SK-N-MC (cell line): ENCODE measurements at regions not wholly inside any gene's neighbourhood (a gene's known extent, or its start where the extent isn't known, plus 50 kb on each side); places are given as distances from the start of the nearest gene placed in this dataset.

Source experiments
- DNase-seq: peaks from one replicate; pipeline ENCODE4 v3.0.0-alpha.2; 2011; ENCODE audit warnings: low read depth, low spot score
- H3K27ac ChIP-seq: fragments of 200-600 bp; sonication (generic); 2 replicates; pipeline ENCODE4 v1.5.1; 2016; ENCODE audit warnings: mixed run types
- H3K36me3 ChIP-seq: fragments of 200-600 bp; sonication (generic); 2 replicates; pipeline ENCODE4 v1.6.1; 2017; ENCODE audit warnings: antibody characterized with exemption, low read length, mixed read lengths; ENCODE audit not compliant: insufficient read depth
- H3K4me3 ChIP-seq: fragments of 200-600 bp; sonication (generic); 2 replicates; pipeline ENCODE4 v1.5.1; 2016
- H3K9ac ChIP-seq: fragments of 200-600 bp; sonication (generic); 2 replicates; pipeline ENCODE4 v1.8.0; 2017; ENCODE audit warnings: mixed run types, mixed read lengths; ENCODE audit not compliant: insufficient read length
- H3K9me3 ChIP-seq: fragments of 200-600 bp; sonication (generic); 2 replicates; pipeline ENCODE4 v1.6.1; 2017; ENCODE audit warnings: low read depth, mild to moderate bottlenecking, antibody characterized with exemption, low read length, moderate library complexity, mixed read lengths
- EZH2 ChIP-seq: fragments of 200-600 bp; sonication (generic); IDR thresholded peaks from one replicate; pipeline ENCODE4 v1.6.1; 2017; ENCODE audit warnings: antibody characterized with exemption
- FOXP2 ChIP-seq: optimal IDR thresholded peaks from 2 replicates; pipeline ENCODE3; 2011; ENCODE audit warnings: mild to moderate bottlenecking, moderate library complexity; ENCODE audit not compliant: insufficient read depth; ENCODE audit errors: extremely low read length, control extremely low read depth
- POLR2AphosphoS5 ChIP-seq: IDR thresholded peaks from 2 replicates; pipeline ENCODE4 v1.6.1; 2012; ENCODE audit warnings: mild to moderate bottlenecking, low read depth, low read length, borderline replicate concordance

DNA sequence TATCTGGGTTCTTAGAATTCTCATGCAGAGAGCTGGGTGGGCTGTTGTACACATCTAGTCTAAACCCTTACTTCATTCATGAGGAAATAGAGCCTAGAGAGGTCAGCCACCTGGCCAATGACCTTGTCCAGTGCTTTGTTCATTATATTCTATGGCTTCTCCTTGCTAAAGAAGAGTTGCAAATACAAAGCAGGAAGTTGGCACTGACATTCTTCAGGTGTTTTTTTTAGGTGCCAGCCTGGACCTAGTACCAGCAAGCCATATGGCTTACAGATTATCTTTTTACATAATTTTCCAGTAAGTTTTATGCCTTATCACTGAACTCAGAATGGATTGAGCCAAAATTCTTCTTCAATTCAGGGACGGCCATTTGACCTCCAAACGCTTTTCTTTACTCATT, 54.7 kb upstream of the PGM2 start:
- H3K36me3 ChIP-seq, result no peaks in the 10 kb centered on the region
- H3K27ac ChIP-seq, result no peak overlapping the region
- H3K4me3 ChIP-seq, result no peak overlapping the region
- no peak overlapping the region for H3K9ac ChIP-seq
- no peak for DNase-seq
- no peaks in the 10 kb centered on the region for H3K9me3 ChIP-seq
- TF ChIP-seq EZH2 (no peak), POLR2AphosphoS5 (no peak), FOXP2 (no peak)

DNA sequence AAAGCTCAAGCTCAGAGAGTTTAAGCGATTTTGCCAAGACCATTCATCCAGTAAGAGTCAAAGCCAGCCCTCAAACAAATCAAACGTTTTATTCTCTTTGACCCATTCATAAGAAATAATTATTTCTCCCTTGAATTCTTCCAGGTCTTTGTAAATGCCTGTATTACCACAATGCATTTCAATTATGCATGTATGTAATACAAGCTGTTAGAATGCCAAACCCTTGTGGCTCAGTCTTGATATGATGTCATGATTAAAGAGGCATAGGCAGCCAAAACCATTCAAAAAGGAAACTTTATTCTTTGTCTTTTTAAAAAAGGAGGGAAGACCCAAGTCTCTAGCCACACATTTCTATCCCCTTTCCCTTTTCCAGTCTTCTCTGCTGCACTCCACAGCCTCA, 56.5 kb upstream of the PGM2 start:
- H3K9me3 ChIP-seq, result no peaks in the 10 kb centered on the region
- H3K36me3 ChIP-seq, result no peaks in the 10 kb centered on the region
- H3K9ac ChIP-seq, result no peak overlapping the region
- no peak overlapping the region for H3K27ac ChIP-seq
- H3K4me3 ChIP-seq, result no peak overlapping the region
- TF ChIP-seq FOXP2 (no peak), EZH2 (no peak), POLR2AphosphoS5 (no peak)
- DNase-seq, result no peak

DNA sequence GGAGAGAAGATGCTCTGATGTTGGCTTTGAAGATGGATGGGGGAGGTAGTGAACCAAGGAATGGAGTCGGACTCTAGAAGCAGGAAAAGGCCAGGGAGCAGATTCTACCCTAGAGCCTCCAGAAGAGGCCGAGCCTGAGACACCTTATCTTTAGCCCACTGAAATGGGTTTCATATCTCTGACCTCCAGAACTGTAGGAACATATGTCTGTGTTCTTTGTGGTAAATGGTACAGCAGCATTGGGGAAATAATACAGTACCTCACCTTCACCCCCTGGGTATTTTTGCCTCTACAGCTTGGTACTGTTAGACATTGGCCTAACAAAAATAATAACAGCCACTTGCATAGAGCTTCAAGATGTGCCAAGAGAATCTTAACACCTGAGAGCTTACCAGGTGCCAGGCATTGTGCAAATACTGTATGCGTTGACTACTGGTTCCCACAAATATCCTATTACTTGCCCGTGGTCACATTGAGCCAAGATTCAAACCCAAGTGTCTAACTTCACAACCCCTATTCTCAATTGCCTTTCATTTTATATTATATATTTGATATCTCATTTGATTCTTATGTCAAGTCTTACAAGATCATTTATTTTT, 57.0 kb upstream of the PGM2 start:
- Histone ChIP-seq H3K4me3 (no peak overlapping the region), H3K27ac (no peak overlapping the region), H3K36me3 (no peaks in the 10 kb centered on the region), H3K9me3 (no peaks in the 10 kb centered on the region), H3K9ac (no peak overlapping the region)
- no peak for TF ChIP-seq EZH2
- TF ChIP-seq POLR2AphosphoS5, result no peak
- no peak for TF ChIP-seq FOXP2
- DNase-seq, result no peak

DNA sequence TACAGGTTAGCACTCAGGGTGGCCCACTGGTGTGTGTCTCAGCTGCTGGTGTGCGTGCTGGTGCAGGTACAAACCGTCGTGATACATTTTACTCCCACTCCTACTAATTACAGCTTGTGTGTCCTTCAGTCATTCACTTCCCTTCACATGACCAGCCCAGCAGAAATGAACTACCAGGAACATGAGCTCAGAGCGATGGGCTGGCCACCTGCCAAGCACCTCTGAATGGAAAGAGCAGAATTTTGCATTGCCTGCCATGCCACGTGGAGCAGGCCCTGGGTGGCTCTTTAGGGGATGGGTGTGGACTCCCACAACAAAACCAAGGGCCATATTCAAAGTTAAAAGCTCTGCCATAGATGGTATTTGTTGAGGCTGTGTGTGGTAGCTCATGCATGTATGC, 58.9 kb upstream of the PGM2 start:
- TF ChIP-seq EZH2 (no peak), POLR2AphosphoS5 (no peak), FOXP2 (no peak)
- Histone ChIP-seq H3K9ac (no peak overlapping the region), H3K27ac (no peak overlapping the region), H3K36me3 (no peaks in the 10 kb centered on the region), H3K4me3 (no peak overlapping the region), H3K9me3 (no peaks in the 10 kb centered on the region)
- DNase-seq, result no peak

DNA sequence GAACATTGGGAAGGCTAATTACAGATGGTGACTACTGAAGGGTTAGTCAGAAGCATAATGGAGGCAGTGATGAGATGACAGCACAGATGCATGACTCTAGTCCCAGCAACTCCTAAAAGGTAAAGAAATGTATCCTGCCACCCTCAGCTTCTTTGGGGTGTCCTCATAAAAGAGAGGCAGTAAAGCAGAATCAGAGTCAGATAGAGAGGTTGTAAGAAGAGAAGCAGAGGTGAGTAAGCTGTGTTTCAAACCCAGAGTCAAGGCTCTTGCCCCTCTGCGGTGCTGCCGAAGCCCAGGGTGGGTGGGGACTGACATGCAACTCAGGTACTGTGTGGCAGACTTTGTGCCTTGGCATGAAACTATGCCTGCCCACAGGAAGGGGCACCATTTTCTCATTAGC, 59.5 kb upstream of the PGM2 start:
- no peak for TF ChIP-seq FOXP2
- TF ChIP-seq EZH2, result no peak
- no peak for TF ChIP-seq POLR2AphosphoS5
- no peaks in the 10 kb centered on the region for H3K9me3 ChIP-seq
- no peak overlapping the region for H3K4me3 ChIP-seq
- H3K9ac ChIP-seq, result no peak overlapping the region
- DNase-seq, result no peak
- H3K36me3 ChIP-seq, result no peaks in the 10 kb centered on the region
- H3K27ac ChIP-seq, result no peak overlapping the region

DNA sequence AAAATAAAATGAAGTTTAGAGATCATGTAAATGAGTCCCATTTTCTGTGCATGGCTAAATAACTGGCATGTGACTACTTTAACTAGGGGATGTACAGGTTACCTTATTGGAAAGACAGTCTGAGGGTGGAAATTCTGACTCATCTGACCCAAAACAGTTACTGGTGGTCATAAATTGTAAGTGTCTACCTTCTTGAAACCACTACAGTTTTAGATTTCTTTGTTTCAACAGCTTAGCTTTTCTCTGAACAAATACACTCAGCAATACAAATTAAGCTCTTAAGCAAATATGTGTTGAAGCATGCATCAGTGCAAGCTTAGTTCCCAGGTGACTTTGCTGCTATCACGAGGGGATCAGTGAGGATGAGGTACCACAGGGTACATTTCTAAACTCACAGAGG, 60.7 kb upstream of the PGM2 start:
- DNase-seq, result no peak
- no peak for TF ChIP-seq POLR2AphosphoS5
- no peak for TF ChIP-seq FOXP2
- no peak for TF ChIP-seq EZH2
- H3K9me3 ChIP-seq, result no peaks in the 10 kb centered on the region
- no peak overlapping the region for H3K4me3 ChIP-seq
- no peak overlapping the region for H3K9ac ChIP-seq
- no peaks in the 10 kb centered on the region for H3K36me3 ChIP-seq
- H3K27ac ChIP-seq, result no peak overlapping the region

DNA sequence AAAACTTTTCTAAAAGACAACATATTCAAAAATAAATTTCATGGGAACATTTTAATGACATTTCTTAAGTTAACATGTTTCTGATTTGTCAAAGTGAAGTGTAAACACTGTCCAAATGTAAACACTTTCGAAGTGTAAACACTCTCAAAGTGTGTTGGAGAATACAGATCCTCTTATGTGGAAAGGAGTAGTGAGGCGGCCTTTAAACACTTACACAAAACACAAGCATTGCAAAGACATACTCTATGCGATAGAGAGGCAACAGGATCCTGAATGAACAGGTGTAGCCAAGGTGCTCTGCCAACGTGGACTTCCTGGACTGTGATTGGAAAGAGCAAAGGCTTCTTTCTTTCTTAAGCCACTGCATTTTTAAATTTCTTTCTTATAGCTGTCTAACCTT, 62.7 kb upstream of the PGM2 start:
- Histone ChIP-seq H3K36me3 (no peaks in the 10 kb centered on the region), H3K9me3 (no peaks in the 10 kb centered on the region), H3K9ac (no peak overlapping the region), H3K27ac (no peak overlapping the region), H3K4me3 (no peak overlapping the region)
- DNase-seq, result no peak
- TF ChIP-seq FOXP2, result no peak
- TF ChIP-seq EZH2, result no peak
- TF ChIP-seq POLR2AphosphoS5, result no peak

DNA sequence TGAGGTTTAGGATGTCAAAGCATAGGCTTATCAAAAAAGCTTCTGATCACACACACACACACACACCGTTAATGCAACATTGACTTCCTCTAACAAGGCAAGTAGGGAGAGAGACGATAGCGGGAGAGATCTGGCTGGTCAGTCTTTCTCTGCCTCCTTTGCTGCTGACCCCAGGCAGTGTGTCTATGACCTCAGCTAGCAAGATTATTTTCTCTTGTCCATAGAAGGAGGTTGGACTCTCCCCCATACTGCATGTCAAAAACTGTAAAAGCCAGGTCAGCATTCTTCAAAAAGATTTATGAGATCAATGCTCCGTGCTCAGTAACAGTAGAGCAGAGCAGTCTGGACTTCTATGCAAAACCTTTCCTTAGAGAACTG, 63.5 kb upstream of the PGM2 start:
- no peak for TF ChIP-seq POLR2AphosphoS5
- H3K36me3 ChIP-seq, result no peaks in the 10 kb centered on the region
- no peak overlapping the region for H3K9ac ChIP-seq
- no peaks in the 10 kb centered on the region for H3K9me3 ChIP-seq
- no peak overlapping the region for H3K27ac ChIP-seq
- DNase-seq, result no peak
- H3K4me3 ChIP-seq, result no peak overlapping the region

DNA sequence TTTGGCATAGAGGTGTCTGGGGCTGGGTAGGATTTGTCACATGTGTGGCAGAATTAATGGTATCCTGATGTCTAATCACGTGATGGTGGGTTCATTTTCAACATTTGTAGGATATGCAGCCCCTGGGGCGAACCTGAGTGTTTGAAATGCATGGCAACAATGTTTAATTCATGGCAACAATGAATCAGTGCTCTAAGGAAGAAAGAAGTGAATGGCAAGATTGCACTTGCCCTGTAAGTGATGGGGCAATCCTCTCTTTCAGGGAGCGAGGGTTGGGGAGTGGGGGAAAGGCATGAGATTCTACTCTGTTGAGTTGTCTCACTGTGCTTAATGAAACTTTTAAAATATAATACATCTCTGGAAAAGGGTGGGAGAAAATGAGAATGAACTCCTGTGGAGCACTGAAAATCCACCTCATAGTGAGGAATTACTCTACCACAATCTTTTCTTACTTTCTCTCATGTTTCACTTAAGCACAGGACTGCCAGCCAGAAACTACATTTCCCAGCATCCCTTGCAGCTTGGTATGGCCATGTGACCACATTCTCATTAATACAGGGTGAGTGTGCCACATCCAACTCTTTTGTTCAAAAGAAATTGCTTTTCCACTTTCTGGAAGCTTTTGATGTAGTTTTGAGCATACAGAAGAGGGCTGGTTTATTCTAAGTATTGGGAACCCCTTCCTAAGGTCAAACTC, 64.0 kb upstream of the PGM2 start:
- Histone ChIP-seq H3K9me3 (no peaks in the 10 kb centered on the region), H3K27ac (no peak overlapping the region), H3K9ac (no peak overlapping the region), H3K36me3 (no peaks in the 10 kb centered on the region), H3K4me3 (no peak overlapping the region)
- TF ChIP-seq EZH2 (no peak), FOXP2 (no peak), POLR2AphosphoS5 (no peak)
- no peak for DNase-seq
